ENCODE measurements at regions not wholly inside any gene's neighbourhood (a gene's known extent, or its start where the extent isn't known, plus 50 kb on each side); places are given as distances from the start of the nearest gene placed in this dataset.

DNA sequence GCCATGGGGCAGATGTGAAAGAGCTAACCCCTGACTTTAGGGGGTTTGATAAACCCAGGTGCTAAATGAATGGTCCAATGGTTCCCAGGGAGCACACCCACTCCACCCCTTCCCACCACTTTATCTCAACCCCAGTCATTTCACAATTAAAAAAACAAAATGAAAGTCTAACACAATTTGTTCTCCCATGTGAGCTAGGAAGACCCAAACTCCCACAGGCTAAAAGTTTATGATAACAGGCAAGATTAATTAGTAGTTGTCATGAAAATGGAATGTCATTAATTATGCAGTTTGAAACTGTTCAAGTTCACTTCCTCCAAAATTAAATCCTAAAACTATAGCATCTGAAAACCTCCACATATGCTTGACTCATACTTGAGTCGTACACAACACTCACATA, 63.3 kb upstream of the TPM1 start:
- no peak for TF ChIP-seq POLR2AphosphoS5 (IDR thresholded peaks at IDR 0.05; ENCODE audit: insufficient read depth in 1 of 2, low read depth in 1 of 2)
- TF ChIP-seq, protein P1, sequence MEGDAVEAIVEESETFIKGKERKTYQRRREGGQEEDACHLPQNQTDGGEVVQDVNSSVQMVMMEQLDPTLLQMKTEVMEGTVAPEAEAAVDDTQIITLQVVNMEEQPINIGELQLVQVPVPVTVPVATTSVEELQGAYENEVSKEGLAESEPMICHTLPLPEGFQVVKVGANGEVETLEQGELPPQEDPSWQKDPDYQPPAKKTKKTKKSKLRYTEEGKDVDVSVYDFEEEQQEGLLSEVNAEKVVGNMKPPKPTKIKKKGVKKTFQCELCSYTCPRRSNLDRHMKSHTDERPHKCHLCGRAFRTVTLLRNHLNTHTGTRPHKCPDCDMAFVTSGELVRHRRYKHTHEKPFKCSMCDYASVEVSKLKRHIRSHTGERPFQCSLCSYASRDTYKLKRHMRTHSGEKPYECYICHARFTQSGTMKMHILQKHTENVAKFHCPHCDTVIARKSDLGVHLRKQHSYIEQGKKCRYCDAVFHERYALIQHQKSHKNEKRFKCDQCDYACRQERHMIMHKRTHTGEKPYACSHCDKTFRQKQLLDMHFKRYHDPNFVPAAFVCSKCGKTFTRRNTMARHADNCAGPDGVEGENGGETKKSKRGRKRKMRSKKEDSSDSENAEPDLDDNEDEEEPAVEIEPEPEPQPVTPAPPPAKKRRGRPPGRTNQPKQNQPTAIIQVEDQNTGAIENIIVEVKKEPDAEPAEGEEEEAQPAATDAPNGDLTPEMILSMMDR (IDR thresholded peaks at IDR 0.05) = no peak
